Hepatocyte (in vitro differentiated cells): ENCODE measurements at regions not wholly inside any gene's neighbourhood (a gene's known extent, or its start where the extent isn't known, plus 50 kb on each side); places are given as distances from the start of the nearest gene placed in this dataset.

Source experiments
- DNase-seq: peaks from one replicate; pipeline ENCODE4 v3.0.0-alpha.2; 2016; ENCODE audit warnings: low spot score
- H2AFZ ChIP-seq: fragments of 200-600 bp; sonication (generic); 2 replicates; pipeline ENCODE4 v1.6.0; 2016; ENCODE audit warnings: antibody characterized with exemption, mild to moderate bottlenecking
- H3K27ac ChIP-seq: fragments of 200-600 bp; sonication (generic); 2 replicates; pipeline ENCODE4 v1.5.1; 2016; ENCODE audit warnings: mild to moderate bottlenecking
- H3K27me3 ChIP-seq: fragments of 200-600 bp; sonication (generic); 2 replicates; pipeline ENCODE4 v1.6.1; 2016
- H3K36me3 ChIP-seq: fragments of 200-600 bp; sonication (generic); replicated peaks from 2 replicates; pipeline ENCODE4 v1.5.1; 2016; ENCODE audit warnings: low read depth; ENCODE audit not compliant: insufficient read depth
- H3K4me1 ChIP-seq: fragments of 200-600 bp; sonication (generic); 2 replicates; pipeline ENCODE4 v1.5.1; 2016; ENCODE audit warnings: mild to moderate bottlenecking, moderate library complexity; ENCODE audit not compliant: insufficient read depth
- H3K4me2 ChIP-seq: fragments of 200-600 bp; sonication (generic); 2 replicates; pipeline ENCODE4 v1.6.0; 2016
- H3K4me3 ChIP-seq: fragments of 200-600 bp; sonication (generic); 2 replicates; pipeline ENCODE4 v1.5.1; 2016; ENCODE audit warnings: mild to moderate bottlenecking
- H3K79me2 ChIP-seq: fragments of 200-600 bp; sonication (generic); 2 replicates; pipeline ENCODE4 v1.6.0; 2017; ENCODE audit warnings: mild to moderate bottlenecking
- H3K9me2 ChIP-seq: fragments of 200-600 bp; sonication (generic); replicated peaks from 2 replicates; pipeline ENCODE4 v1.6.0; 2017; ENCODE audit warnings: mild to moderate bottlenecking; ENCODE audit not compliant: insufficient read depth
- H3K9me3 ChIP-seq: fragments of 200-600 bp; sonication (generic); 2 replicates; pipeline ENCODE4 v1.5.1; 2016; ENCODE audit warnings: low read depth, mild to moderate bottlenecking
- H4K20me1 ChIP-seq: fragments of 200-600 bp; sonication (generic); 2 replicates; pipeline ENCODE4 v1.6.0; 2016; ENCODE audit warnings: mild to moderate bottlenecking; ENCODE audit not compliant: insufficient read depth, poor library complexity, severe bottlenecking
- CTCF ChIP-seq: fragments of 200-600 bp; sonication (generic); IDR thresholded peaks from 2 replicates; pipeline ENCODE4 v1.5.1; 2016; ENCODE audit warnings: antibody characterized with exemption, mild to moderate bottlenecking; ENCODE audit not compliant: poor library complexity
- EZH2 ChIP-seq: fragments of 200-600 bp; sonication (generic); IDR thresholded peaks from 2 replicates; pipeline ENCODE4 v1.6.1; 2016; ENCODE audit warnings: antibody characterized with exemption, mild to moderate bottlenecking, borderline replicate concordance
- EZH2phosphoT487 ChIP-seq: fragments of 200-600 bp; sonication (generic); IDR thresholded peaks from one replicate; pipeline ENCODE4 v1.6.1; 2018; ENCODE audit warnings: antibody characterized with exemption, mild to moderate bottlenecking, low read depth, moderate library complexity; ENCODE audit not compliant: unreplicated experiment, severe bottlenecking
- WGBS: methylation state at CpG from one replicate; pipeline ENCODE4 v1.1.6; 2016; ENCODE audit warnings: low lambda C conversion rate; ENCODE audit errors: missing lambda C conversion rate; 5-methylcytosine and 5-hydroxymethylcytosine counted together

- H3K9me2 ChIP-seq = no peaks in the 10 kb centered on the region
- no peaks in the 10 kb centered on the region for H4K20me1 ChIP-seq
- H3K4me2 ChIP-seq = no peak overlapping the region
- no peak overlapping the region for H3K4me3 ChIP-seq
- 81% methylated on average over 4 of the region's 4 CpGs for WGBS
- DNase-seq = no peak
- H3K27ac ChIP-seq = no peak overlapping the region
- no peaks in the 10 kb centered on the region for H3K36me3 ChIP-seq
- H3K27me3 ChIP-seq = no peaks in the 10 kb centered on the region
- no peaks in the 10 kb centered on the region for H3K79me2 ChIP-seq
- no peaks in the 10 kb centered on the region for H3K4me1 ChIP-seq
- TF ChIP-seq EZH2phosphoT487 = no peak
- TF ChIP-seq EZH2 = no peak
- no peak for TF ChIP-seq CTCF
- H3K9me3 ChIP-seq = no peaks in the 10 kb centered on the region
- H2AFZ ChIP-seq = no peak overlapping the region
These were observed 1051.1 kb upstream of the CDH6 start for GRCh38 chr5:30142432-30142831.

DNA sequence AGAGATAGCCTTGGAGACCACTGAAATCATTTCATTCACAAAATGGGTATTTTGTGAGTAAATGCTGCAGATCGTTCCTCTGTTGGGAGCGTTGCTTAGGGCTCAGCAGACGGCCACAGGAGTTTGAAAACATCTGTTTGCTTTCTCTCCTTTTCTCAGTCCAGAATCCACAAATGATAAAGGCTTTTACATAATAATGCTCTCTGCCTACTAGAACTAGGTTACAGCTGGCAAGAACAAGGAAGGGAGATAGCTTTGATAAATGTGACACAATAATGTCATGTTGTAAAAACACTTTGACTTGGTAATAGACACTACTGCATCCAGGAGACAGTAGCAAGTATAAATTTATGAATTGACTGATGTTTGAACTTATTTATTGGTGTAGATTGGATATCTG, 1072.4 kb upstream of the CDH6 start:
- no peaks in the 10 kb centered on the region for H4K20me1 ChIP-seq
- H3K27ac ChIP-seq = no peak overlapping the region
- no peaks in the 10 kb centered on the region for H3K36me3 ChIP-seq
- no peak overlapping the region for H2AFZ ChIP-seq
- H3K4me3 ChIP-seq = no peak overlapping the region
- WGBS = 53% methylated on average over 3 of the region's 3 CpGs
- DNase-seq = no peak
- H3K9me2 ChIP-seq = no peaks in the 10 kb centered on the region
- no peaks in the 10 kb centered on the region for H3K9me3 ChIP-seq
- TF ChIP-seq CTCF (no peak), EZH2phosphoT487 (no peak), EZH2 (no peak)
- H3K79me2 ChIP-seq = no peaks in the 10 kb centered on the region
- H3K4me1 ChIP-seq = no peaks in the 10 kb centered on the region
- H3K27me3 ChIP-seq = no peaks in the 10 kb centered on the region
- H3K4me2 ChIP-seq = no peak overlapping the region

- Histone ChIP-seq H3K4me2 (no peak overlapping the region), H2AFZ (no peak overlapping the region), H3K27ac (no peak overlapping the region), H3K4me1 (no peaks in the 10 kb centered on the region), H4K20me1 (no peaks in the 10 kb centered on the region), H3K36me3 (no peaks in the 10 kb centered on the region), H3K4me3 (no peak overlapping the region), H3K9me3 (no peaks in the 10 kb centered on the region), H3K27me3 (no peaks in the 10 kb centered on the region), H3K79me2 (no peaks in the 10 kb centered on the region), H3K9me2 (no peaks in the 10 kb centered on the region)
- no peak for DNase-seq
- TF ChIP-seq EZH2 = no peak
- TF ChIP-seq CTCF = no peak
- no peak for TF ChIP-seq EZH2phosphoT487
These were observed 1076.4 kb upstream of the CDH6 start for GRCh38 chr5:30117135-30117534.

DNA sequence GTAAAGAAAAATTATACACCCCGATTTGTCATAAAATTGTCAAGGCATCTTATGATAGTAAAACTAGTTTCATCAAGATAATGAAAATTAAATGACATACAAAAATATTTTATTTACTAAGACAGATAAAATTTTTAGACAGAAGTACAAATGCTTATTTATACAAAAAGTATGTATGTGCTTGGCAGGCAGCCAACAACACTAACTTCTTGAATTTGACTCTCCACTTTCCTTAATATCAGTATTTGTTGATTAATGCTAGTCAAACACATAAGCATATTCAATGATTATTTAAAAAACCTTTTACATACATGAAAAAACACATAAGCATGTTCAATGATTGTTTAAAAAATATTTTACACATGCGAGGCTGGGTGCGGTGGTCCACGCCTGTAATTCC, 1079.9 kb upstream of the CDH6 start:
- H3K9me3 ChIP-seq = no peaks in the 10 kb centered on the region
- H3K27ac ChIP-seq = no peak overlapping the region
- 92% methylated on average over 4 of the region's 4 CpGs for WGBS
- no peak for DNase-seq
- H3K36me3 ChIP-seq = no peaks in the 10 kb centered on the region
- no peak for TF ChIP-seq CTCF
- TF ChIP-seq EZH2phosphoT487 = no peak
- TF ChIP-seq EZH2 = no peak
- H4K20me1 ChIP-seq = no peaks in the 10 kb centered on the region
- H2AFZ ChIP-seq = no peak overlapping the region
- H3K9me2 ChIP-seq = no peaks in the 10 kb centered on the region
- no peak overlapping the region for H3K4me2 ChIP-seq
- no peaks in the 10 kb centered on the region for H3K27me3 ChIP-seq
- H3K4me1 ChIP-seq = no peaks in the 10 kb centered on the region
- no peak overlapping the region for H3K4me3 ChIP-seq
- no peaks in the 10 kb centered on the region for H3K79me2 ChIP-seq
